CD4-positive, alpha-beta T cell treated with Interleukin-6 for 4 hours (primary cell): ENCODE measurements at regions not wholly inside any gene's neighbourhood (a gene's known extent, or its start where the extent isn't known, plus 50 kb on each side); places are given as distances from the start of the nearest gene placed in this dataset.

ENCODE experiments used
- DNase-seq: peaks from one replicate; pipeline ENCODE4 v3.0.0-alpha.2; 2020; ENCODE audit warnings: mixed read lengths

DNA sequence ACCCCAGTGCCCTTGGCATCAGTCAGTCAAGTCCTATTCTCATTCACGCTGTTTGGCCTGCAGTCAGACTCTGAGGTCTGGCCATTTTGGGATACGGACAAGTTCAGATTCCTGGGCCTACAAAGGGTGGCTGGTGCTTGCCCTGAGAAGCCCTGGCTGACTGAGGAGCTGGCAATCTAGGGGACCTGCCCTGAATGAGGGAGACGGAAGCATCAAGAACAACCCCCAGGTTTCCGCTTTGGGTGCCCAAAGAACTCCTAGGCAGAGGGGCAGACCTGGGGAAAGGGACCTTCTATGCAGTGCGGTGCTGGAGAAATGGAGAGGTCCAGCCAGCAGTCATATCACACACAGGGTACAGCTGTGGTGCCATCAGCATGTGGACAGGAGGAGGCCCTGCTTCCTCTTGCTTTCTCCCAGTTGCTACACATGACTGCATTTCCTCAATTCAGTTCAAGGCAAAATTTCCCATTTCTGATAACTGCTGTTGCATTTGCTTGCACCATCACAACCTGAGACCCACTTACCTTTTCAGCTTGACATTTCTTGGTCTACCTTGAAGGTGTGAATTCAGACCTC lies 70.9 kb upstream of the LGALSL start:
- no peak for DNase-seq

DNA sequence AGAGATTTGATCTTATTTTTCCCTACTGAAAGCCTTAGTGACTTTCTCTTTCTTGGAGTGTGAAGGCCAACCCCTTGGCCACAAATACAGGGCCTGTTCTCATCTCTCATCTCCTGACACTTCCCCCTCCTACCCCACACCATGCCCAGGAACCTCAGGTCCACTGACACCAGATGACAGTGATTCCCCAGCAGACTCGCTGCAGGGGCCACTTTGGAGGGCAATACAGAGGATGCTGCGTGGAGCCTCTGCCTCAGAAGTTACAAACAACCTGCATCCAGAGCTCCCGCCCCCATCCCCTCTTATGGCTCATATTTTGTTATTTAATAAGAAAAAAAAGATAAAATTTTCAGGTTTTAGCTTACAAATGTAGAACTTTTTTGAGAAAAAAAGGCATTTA lies 70.1 kb upstream of the LGALSL start:
- DNase-seq: no peak

- no peak for DNase-seq
Observed at GRCh38 chr2:64386676-64387075, 67.3 kb upstream of the LGALSL start.

GRCh38 chr2:64390586-64390985 lies 63.4 kb upstream of the LGALSL start:
- no peak for DNase-seq

- no peak for DNase-seq
Observed at GRCh38 chr2:64391424-64391823, 62.5 kb upstream of the LGALSL start.

GRCh38 chr2:64391940-64392339 lies 62.0 kb upstream of the LGALSL start:
- no peak for DNase-seq

GRCh38 chr2:64392529-64392928 lies 61.4 kb upstream of the LGALSL start:
- no peak for DNase-seq

GRCh38 chr2:64393383-64394010 lies 60.5 kb upstream of the LGALSL start:
- DNase-seq: no peak

DNA sequence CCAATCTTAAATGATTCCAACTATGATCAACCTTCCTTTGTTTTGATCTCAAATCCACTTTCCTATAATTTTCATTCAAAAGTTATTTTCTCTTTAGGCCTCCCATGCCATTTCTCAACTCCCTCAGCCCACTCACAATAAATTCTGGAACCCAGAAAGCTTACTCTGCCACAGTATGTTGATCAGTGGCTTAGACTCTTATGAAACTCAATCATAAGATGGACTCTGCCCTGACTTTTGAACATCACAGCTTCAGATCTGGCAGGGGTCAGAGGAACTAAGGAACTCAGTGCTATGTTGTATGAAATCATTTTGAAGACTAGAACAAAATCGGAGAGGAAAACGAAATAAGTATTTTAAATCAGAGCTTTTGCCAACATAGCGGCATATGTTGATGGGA lies 59.8 kb upstream of the LGALSL start:
- no peak for DNase-seq

DNA sequence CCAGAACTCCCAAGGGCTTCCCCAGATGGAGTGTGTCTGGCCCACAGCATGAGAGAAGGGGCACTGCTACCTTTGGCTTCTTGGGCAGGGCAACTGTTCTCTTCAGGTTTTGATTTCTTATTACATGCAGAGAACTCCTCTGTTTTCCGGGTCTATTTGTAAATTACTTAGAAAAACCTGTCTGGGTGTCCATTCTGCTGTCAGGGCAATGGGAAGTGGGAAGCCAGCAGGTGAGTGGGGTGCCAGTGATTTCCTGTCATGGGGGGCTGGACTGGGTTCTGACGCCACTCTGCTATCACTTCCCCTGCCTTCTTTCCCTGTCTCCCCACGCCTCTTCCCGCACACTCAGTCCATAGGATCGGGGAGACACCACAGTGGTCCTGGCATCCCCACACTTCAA lies 58.0 kb upstream of the LGALSL start:
- DNase-seq: no peak

GRCh38 chr2:64396551-64396950 lies 57.4 kb upstream of the LGALSL start:
- no peak for DNase-seq

DNA sequence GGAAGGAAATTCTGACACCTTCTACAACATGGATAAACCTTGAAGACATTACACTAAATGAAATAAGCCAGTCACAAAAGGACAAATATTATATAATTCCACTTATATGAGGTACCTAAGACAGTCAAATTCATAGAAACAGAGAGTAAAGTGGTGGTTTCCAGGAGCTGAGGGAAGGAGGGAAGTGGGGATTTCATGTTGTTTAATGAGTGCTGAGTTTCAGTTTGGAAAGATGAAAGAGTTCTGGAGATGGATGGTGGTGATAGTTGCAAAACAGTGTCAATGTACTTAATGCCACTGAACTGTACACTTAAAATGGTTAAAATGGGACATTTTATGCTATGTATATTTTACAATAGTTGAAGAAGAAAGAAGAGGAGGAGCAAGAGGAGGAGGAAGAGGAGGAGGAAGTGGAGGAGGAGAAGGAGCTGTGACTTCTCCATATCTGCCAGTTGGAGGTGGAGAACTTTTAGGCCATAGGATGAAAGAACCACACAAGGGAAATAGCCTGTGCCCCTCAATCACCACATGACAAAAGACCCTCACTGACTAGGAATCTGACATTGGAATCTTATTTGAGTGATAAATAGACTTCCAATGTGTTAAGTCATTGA lies 55.3 kb upstream of the LGALSL start:
- DNase-seq: no peak

- DNase-seq: no peak
Observed at GRCh38 chr2:64399521-64399920, 54.4 kb upstream of the LGALSL start.

DNA sequence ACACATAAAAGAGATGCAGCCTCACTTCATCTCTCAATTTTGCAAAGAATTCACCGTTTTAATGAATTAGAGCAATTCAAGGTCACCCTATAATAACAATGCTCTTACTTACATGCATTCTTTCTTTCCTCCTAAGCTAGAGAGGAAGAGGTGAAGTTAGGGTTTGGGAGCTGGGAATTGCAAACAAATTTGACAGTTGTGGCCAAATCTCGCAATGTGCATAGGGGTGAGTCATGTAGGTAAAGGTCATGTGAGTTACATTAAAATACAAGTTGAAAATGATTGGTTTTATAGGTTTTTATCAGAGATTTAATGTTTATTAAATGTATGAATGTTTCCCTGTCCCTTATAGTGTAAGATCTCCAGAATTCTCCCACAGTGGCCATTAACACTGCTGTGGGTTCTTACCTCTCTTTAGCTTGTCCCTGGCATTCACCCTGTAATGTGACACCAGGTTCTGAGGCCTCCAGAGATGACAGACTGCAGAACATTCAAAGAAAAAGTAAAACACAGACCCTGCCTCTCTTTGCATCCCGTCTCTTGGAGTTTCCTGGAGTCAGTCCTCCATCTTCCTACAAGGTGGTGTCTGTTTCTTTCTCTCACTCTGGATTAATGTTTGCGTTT lies 53.7 kb upstream of the LGALSL start:
- no peak for DNase-seq

GRCh38 chr2:64400733-64401528 lies 53.0 kb upstream of the LGALSL start:
- no peak for DNase-seq

GRCh38 chr2:64401529-64401880 lies 52.5 kb upstream of the LGALSL start:
- no peak for DNase-seq

GRCh38 chr2:64402876-64403275 lies 51.1 kb upstream of the LGALSL start:
- DNase-seq: no peak

DNA sequence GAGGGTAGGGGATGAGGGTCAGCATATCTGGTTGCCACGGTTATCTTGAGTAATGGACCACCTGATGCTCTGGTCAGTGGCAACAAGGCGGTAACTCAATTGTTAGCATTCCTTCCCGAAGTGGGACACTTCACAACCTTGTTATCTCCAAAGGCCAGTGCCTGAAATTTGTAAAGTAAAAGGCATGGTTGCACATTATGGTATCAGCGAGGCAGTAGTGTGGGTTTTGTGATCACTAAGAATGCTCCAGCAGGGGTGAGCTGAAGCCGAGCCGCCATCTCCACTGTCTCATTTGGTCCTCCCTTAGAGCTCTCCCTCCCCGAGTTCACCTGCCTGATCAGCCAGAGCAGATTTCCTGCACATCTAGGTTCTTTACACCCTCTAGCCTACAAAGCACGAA lies 50.5 kb upstream of the LGALSL start:
- no peak for DNase-seq

DNA sequence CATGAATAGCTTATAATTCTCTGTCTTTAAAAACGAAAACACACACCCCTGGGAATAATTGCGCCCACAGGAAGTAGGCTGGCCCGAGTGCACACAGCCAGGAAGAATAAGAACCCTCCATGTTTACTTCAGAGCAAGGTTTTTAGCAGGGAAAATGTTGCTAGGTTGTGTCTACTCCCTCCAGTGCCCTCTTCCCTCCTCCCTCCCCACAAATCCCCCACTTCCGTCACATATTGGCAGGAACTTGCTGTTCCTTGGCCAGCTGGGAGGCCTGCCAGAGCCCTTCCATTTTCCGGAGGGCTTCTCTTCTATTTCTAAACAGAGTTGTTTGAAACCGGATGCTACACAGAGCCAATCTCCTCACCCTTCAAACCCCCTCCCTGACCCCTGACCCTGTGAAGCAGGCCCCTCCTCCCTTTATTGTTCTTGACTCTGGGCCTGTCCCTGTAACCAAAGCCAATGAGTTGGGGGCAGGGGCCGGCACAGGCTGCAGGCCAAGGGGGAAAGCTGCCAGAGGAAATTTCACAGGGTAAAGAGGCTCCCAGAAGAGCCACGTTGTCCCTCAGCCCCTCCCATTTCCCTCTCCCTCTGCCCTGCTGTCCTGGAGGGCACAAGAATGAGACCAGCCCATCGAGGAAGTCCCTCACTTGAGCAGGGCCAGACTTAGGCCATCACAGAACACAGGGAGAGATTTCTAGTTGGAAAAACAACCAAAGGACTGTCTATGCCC lies 49.8 kb upstream of the LGALSL start:
- DNase-seq: no peak
